GM12878 (cell line): ENCODE measurements at regions not wholly inside any gene's neighbourhood (a gene's known extent, or its start where the extent isn't known, plus 50 kb on each side); places are given as distances from the start of the nearest gene placed in this dataset.

Experiments
- CTCF ChIP-seq, 3 experiments: IDR thresholded peaks in 2 of 3; conservative IDR thresholded peaks in 1 of 3; 2 replicates each; pipeline ENCODE4 v1.5.1; 2011; ENCODE audit warnings: low read depth in 3 of 3, low read length in 3 of 3, mild to moderate bottlenecking in 3 of 3, control low read depth in 2 of 3, moderate library complexity in 2 of 3, inconsistent platforms in 1 of 3, mixed read lengths in 1 of 3; ENCODE audit not compliant: control insufficient read depth in 2 of 3, insufficient read depth in 1 of 3; ENCODE audit errors: extremely low read depth in 1 of 3
- EZH2 ChIP-seq: IDR thresholded peaks from 2 replicates; pipeline ENCODE4 v1.6.1; 2012; ENCODE audit warnings: low read depth, mild to moderate bottlenecking, control low read depth, inconsistent platforms, low read length, borderline replicate concordance; ENCODE audit not compliant: control insufficient read depth
- MYC ChIP-seq: IDR thresholded peaks from 2 replicates; pipeline ENCODE4 v1.6.1; 2011; ENCODE audit warnings: mild to moderate bottlenecking, low read length, moderate library complexity, inconsistent platforms; ENCODE audit not compliant: insufficient read depth, insufficient replicate concordance, insufficient read length, severe bottlenecking
- NBN ChIP-seq: fragments of 450-650 bp; IDR thresholded peaks from 2 replicates; pipeline ENCODE4 v1.6.1; 2016
- NFXL1 ChIP-seq: fragments of 450-650 bp; IDR thresholded peaks from 2 replicates; pipeline ENCODE4 v1.6.1; 2017; ENCODE audit warnings: antibody characterized with exemption, mild to moderate bottlenecking, borderline replicate concordance
- POLR2A ChIP-seq: IDR thresholded peaks from 2 replicates; pipeline ENCODE4 v1.6.1; 2011; ENCODE audit warnings: low read depth, mild to moderate bottlenecking, low read length
- POLR2AphosphoS2 ChIP-seq: IDR thresholded peaks from 2 replicates; pipeline ENCODE4 v1.6.1; 2011; ENCODE audit warnings: low read depth, mild to moderate bottlenecking, low read length, improper control_type of control experiment, moderate library complexity
- SMAD1 ChIP-seq: fragments of 450-650 bp; IDR thresholded peaks from 2 replicates; pipeline ENCODE4 v1.6.1; 2018; ENCODE audit warnings: mild to moderate bottlenecking, low read depth; ENCODE audit not compliant: partially characterized antibody
- SMC3 ChIP-seq: IDR thresholded peaks from 2 replicates; pipeline ENCODE4 v1.6.1; 2011; ENCODE audit warnings: low read length, improper control_type of control experiment, borderline replicate concordance
- ZBTB11 ChIP-seq: fragments of 450-650 bp; formaldehyde crosslinking; IDR thresholded peaks from 2 replicates; pipeline ENCODE4 v1.5.0; 2022; ENCODE audit warnings: mild to moderate bottlenecking, missing genetic modification characterization
- ZNF24 ChIP-seq: fragments of 450-650 bp; IDR thresholded peaks from 2 replicates; pipeline ENCODE4 v1.6.1; 2017; ENCODE audit warnings: antibody characterized with exemption, mild to moderate bottlenecking
- TF ChIP-seq, protein P1 (sequence below): fragments of 450-650 bp; IDR thresholded peaks from 2 replicates; pipeline ENCODE4 v1.6.1; 2018; ENCODE audit warnings: mild to moderate bottlenecking, low read depth, moderate library complexity; ENCODE audit not compliant: partially characterized antibody

GRCh38 chr10:33473688-33474087 lies 139.2 kb upstream of the NRP1 start:
- no peak for TF ChIP-seq POLR2A
- no peak for TF ChIP-seq EZH2
- no peak for TF ChIP-seq SMC3
- TF ChIP-seq CTCF (IDR thresholded peaks at IDR 0.05 in 2 of 3, conservative IDR thresholded peaks at IDR 0.05 in 1 of 3; ENCODE audit: control insufficient read depth in 2 of 3, extremely low read depth in 1 of 3, insufficient read depth in 1 of 3, low read depth in 3 of 3, low read length in 3 of 3) = no peak
- TF ChIP-seq, protein P1, sequence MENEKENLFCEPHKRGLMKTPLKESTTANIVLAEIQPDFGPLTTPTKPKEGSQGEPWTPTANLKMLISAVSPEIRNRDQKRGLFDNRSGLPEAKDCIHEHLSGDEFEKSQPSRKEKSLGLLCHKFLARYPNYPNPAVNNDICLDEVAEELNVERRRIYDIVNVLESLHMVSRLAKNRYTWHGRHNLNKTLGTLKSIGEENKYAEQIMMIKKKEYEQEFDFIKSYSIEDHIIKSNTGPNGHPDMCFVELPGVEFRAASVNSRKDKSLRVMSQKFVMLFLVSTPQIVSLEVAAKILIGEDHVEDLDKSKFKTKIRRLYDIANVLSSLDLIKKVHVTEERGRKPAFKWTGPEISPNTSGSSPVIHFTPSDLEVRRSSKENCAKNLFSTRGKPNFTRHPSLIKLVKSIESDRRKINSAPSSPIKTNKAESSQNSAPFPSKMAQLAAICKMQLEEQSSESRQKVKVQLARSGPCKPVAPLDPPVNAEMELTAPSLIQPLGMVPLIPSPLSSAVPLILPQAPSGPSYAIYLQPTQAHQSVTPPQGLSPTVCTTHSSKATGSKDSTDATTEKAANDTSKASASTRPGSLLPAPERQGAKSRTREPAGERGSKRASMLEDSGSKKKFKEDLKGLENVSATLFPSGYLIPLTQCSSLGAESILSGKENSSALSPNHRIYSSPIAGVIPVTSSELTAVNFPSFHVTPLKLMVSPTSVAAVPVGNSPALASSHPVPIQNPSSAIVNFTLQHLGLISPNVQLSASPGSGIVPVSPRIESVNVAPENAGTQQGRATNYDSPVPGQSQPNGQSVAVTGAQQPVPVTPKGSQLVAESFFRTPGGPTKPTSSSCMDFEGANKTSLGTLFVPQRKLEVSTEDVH = no peak
- TF ChIP-seq SMAD1 = no peak
- no peak for TF ChIP-seq ZNF24
- TF ChIP-seq NBN = no peak
- no peak for TF ChIP-seq NFXL1
- no peak for TF ChIP-seq ZBTB11 (CRISPR knock-in tag)
- no peak for TF ChIP-seq MYC
- TF ChIP-seq POLR2AphosphoS2 = no peak
